ENCODE measurements at regions not wholly inside any gene's neighbourhood (a gene's known extent, or its start where the extent isn't known, plus 50 kb on each side); places are given as distances from the start of the nearest gene placed in this dataset.

GRCh38 chr2:198945496-198945895 is 512.2 kb downstream of the SATB2 start:
- FAIRE-seq = no peak
- H4K20me1 ChIP-seq (ENCODE audit: insufficient read depth, low read length) = no peaks in the 10 kb centered on the region
- no peaks in the 10 kb centered on the region for H3K27me3 ChIP-seq (ENCODE audit: insufficient read depth, low read length)
- no peak overlapping the region for H3K4me2 ChIP-seq (ENCODE audit: low read length)
- no peaks in the 10 kb centered on the region for H3K9me3 ChIP-seq (ENCODE audit: insufficient read depth, low read depth, low read length)
- Mint-ChIP-seq H3K4me1 (ENCODE audit: low read depth, unreplicated experiment) (no peaks in the 10 kb centered on the region), H3K27ac (ENCODE audit: unreplicated experiment) (no peak overlapping the region), H3K4me3 (ENCODE audit: unreplicated experiment) (no peak overlapping the region), H3K27me3 (ENCODE audit: low read depth, unreplicated experiment) (no peaks in the 10 kb centered on the region), H3K9me3 (ENCODE audit: unreplicated experiment) (no peaks in the 10 kb centered on the region), H3K36me3 (ENCODE audit: low read depth, unreplicated experiment) (no peaks in the 10 kb centered on the region)
- H3K36me3 ChIP-seq (ENCODE audit: insufficient read depth, low read length) = no peaks in the 10 kb centered on the region
- no peak overlapping the region for H3K4me3 ChIP-seq (ENCODE audit: insufficient read depth, low read depth, low read length)
- no peaks in the 10 kb centered on the region for H3K4me1 ChIP-seq (ENCODE audit: insufficient read depth, low read length)
- DNase-seq (ENCODE audit: low read depth) = no peak
- no peak overlapping the region for H3K27ac ChIP-seq (ENCODE audit: low read depth, low read length)
- H2AFZ ChIP-seq (ENCODE audit: low read depth, low read length) = no peak overlapping the region
- no peak overlapping the region for H3K9ac ChIP-seq (ENCODE audit: low read length)
- no peaks in the 10 kb centered on the region for H3K79me2 ChIP-seq (ENCODE audit: insufficient read depth, low read length)
- no peak for TF ChIP-seq EZH2 (IDR thresholded peaks at IDR 0.05; ENCODE audit: insufficient read depth, low read length)
- TF ChIP-seq, protein P1, sequence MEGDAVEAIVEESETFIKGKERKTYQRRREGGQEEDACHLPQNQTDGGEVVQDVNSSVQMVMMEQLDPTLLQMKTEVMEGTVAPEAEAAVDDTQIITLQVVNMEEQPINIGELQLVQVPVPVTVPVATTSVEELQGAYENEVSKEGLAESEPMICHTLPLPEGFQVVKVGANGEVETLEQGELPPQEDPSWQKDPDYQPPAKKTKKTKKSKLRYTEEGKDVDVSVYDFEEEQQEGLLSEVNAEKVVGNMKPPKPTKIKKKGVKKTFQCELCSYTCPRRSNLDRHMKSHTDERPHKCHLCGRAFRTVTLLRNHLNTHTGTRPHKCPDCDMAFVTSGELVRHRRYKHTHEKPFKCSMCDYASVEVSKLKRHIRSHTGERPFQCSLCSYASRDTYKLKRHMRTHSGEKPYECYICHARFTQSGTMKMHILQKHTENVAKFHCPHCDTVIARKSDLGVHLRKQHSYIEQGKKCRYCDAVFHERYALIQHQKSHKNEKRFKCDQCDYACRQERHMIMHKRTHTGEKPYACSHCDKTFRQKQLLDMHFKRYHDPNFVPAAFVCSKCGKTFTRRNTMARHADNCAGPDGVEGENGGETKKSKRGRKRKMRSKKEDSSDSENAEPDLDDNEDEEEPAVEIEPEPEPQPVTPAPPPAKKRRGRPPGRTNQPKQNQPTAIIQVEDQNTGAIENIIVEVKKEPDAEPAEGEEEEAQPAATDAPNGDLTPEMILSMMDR (IDR thresholded peaks at IDR 0.05; ENCODE audit: insufficient read depth, low read depth, low read length) = no peak

GRCh38 chr2:198930170-198930569 is 527.6 kb downstream of the SATB2 start:
- Histone ChIP-seq H3K27ac (ENCODE audit: low read depth, low read length) (no peak overlapping the region), H3K36me3 (ENCODE audit: insufficient read depth, low read length) (no peaks in the 10 kb centered on the region), H3K79me2 (ENCODE audit: insufficient read depth, low read length) (no peaks in the 10 kb centered on the region), H3K4me2 (ENCODE audit: low read length) (no peak overlapping the region), H4K20me1 (ENCODE audit: insufficient read depth, low read length) (no peaks in the 10 kb centered on the region), H3K9me3 (ENCODE audit: insufficient read depth, low read depth, low read length) (no peaks in the 10 kb centered on the region), H3K9ac (ENCODE audit: low read length) (no peak overlapping the region), H3K4me3 (ENCODE audit: insufficient read depth, low read depth, low read length) (no peak overlapping the region), H3K27me3 (ENCODE audit: insufficient read depth, low read length) (no peaks in the 10 kb centered on the region), H2AFZ (ENCODE audit: low read depth, low read length) (no peak overlapping the region), H3K4me1 (ENCODE audit: insufficient read depth, low read length) (no peaks in the 10 kb centered on the region)
- DNase-seq (ENCODE audit: low read depth) (no peak), FAIRE-seq (no peak)
- no peak overlapping the region for H3K4me3 Mint-ChIP-seq (ENCODE audit: unreplicated experiment)
- H3K36me3 Mint-ChIP-seq (ENCODE audit: low read depth, unreplicated experiment) = no peaks in the 10 kb centered on the region
- TF ChIP-seq EZH2 (IDR thresholded peaks at IDR 0.05; ENCODE audit: insufficient read depth, low read length) = no peak
- TF ChIP-seq, protein P1 (IDR thresholded peaks at IDR 0.05; ENCODE audit: insufficient read depth, low read depth, low read length) = no peak
- peaks cover 2% of the 10 kb centered on the region for H3K9me3 Mint-ChIP-seq (ENCODE audit: unreplicated experiment)
- H3K4me1 Mint-ChIP-seq (ENCODE audit: low read depth, unreplicated experiment) = no peaks in the 10 kb centered on the region
- no peaks in the 10 kb centered on the region for H3K27me3 Mint-ChIP-seq (ENCODE audit: low read depth, unreplicated experiment)
- H3K27ac Mint-ChIP-seq (ENCODE audit: unreplicated experiment) = no peak overlapping the region

- Histone ChIP-seq H4K20me1 (ENCODE audit: insufficient read depth, low read length) (no peaks in the 10 kb centered on the region), H3K9me3 (ENCODE audit: insufficient read depth, low read depth, low read length) (no peaks in the 10 kb centered on the region), H3K36me3 (ENCODE audit: insufficient read depth, low read length) (no peaks in the 10 kb centered on the region), H3K4me2 (ENCODE audit: low read length) (no peak overlapping the region), H3K4me3 (ENCODE audit: insufficient read depth, low read depth, low read length) (no peak overlapping the region), H3K27me3 (ENCODE audit: insufficient read depth, low read length) (no peaks in the 10 kb centered on the region), H3K27ac (ENCODE audit: low read depth, low read length) (no peak overlapping the region), H3K4me1 (ENCODE audit: insufficient read depth, low read length) (no peaks in the 10 kb centered on the region), H2AFZ (ENCODE audit: low read depth, low read length) (no peak overlapping the region), H3K79me2 (ENCODE audit: insufficient read depth, low read length) (no peaks in the 10 kb centered on the region), H3K9ac (ENCODE audit: low read length) (no peak overlapping the region)
- no peak for DNase-seq (ENCODE audit: low read depth)
- Mint-ChIP-seq H3K4me1 (ENCODE audit: low read depth, unreplicated experiment) (no peaks in the 10 kb centered on the region), H3K36me3 (ENCODE audit: low read depth, unreplicated experiment) (no peaks in the 10 kb centered on the region), H3K27ac (ENCODE audit: unreplicated experiment) (no peak overlapping the region), H3K27me3 (ENCODE audit: low read depth, unreplicated experiment) (no peaks in the 10 kb centered on the region), H3K4me3 (ENCODE audit: unreplicated experiment) (no peak overlapping the region), H3K9me3 (ENCODE audit: unreplicated experiment) (peaks cover 2% of the 10 kb centered on the region)
- FAIRE-seq = no peak
- TF ChIP-seq EZH2 (IDR thresholded peaks at IDR 0.05; ENCODE audit: insufficient read depth, low read length) = no peak
- TF ChIP-seq, protein P1 (IDR thresholded peaks at IDR 0.05; ENCODE audit: insufficient read depth, low read depth, low read length) = no peak
Measured at GRCh38 chr2:198928026-198928425, 529.7 kb downstream of the SATB2 start.
